Panc1 (cell line): ENCODE measurements at regions not wholly inside any gene's neighbourhood (a gene's known extent, or its start where the extent isn't known, plus 50 kb on each side); places are given as distances from the start of the nearest gene placed in this dataset.

Experiments used
- ATAC-seq: fragments of 200-7000 bp; cut with Tn5 transposase; 2 replicates; pipeline ENCODE4 v1.9.1; 2020; ENCODE audit warnings: mild to moderate bottlenecking, moderate library complexity
- BruUV-seq: library from RNA; stranded (reverse); fragments of 400-500 nt; replicated peaks from 2 replicates; lab custom pipeline; 2021; lab: Mats Ljungman, UMichigan
- CTCF ChIA-PET: fragments of 300-600 bp; sonication (Branson Sonifier 250); formaldehyde crosslinking; loops from one replicate; lab custom pipeline; 2022; ENCODE audit warnings: antibody characterized with exemption; lab: Charles Lee
- POLR2A ChIA-PET: fragments of 300-600 bp; sonication (Branson Sonifier 250); formaldehyde crosslinking; loops from one replicate; lab custom pipeline; 2022; ENCODE audit warnings: antibody characterized with exemption; lab: Charles Lee
- DNase-seq: peaks from one replicate; pipeline ENCODE4 v3.0.0-alpha.2; 2010; ENCODE audit warnings: low read depth, low spot score
- H3K27ac ChIP-seq: 2 replicates; pipeline ENCODE4 v1.5.1; 2011; ENCODE audit warnings: mild to moderate bottlenecking, low read length, inconsistent platforms
- H3K27me3 ChIP-seq: fragments of 200-500 bp; sonication (Bioruptor generic); 2 replicates; pipeline ENCODE4 v1.6.0; 2014; ENCODE audit warnings: low read length, inconsistent platforms; ENCODE audit not compliant: control insufficient read depth, insufficient read depth
- H3K36me3 ChIP-seq: fragments of 200-500 bp; sonication (Bioruptor generic); 2 replicates; pipeline ENCODE4 v1.5.1; 2014; ENCODE audit warnings: inconsistent platforms, mild to moderate bottlenecking, low read length, moderate library complexity; ENCODE audit not compliant: control insufficient read depth, insufficient read depth
- H3K4me1 ChIP-seq: 2 replicates; pipeline ENCODE4 v1.5.1; 2011; ENCODE audit warnings: inconsistent platforms, mild to moderate bottlenecking, low read length, moderate library complexity; ENCODE audit not compliant: control insufficient read depth, insufficient read depth
- H3K4me3 ChIP-seq, 2 experiments: 2 replicates each; pipeline ENCODE4 v1.5.1; 2011 to 2012; ENCODE audit warnings: low read depth in 2 of 2, low read length in 2 of 2, mild to moderate bottlenecking in 2 of 2, inconsistent platforms in 1 of 2, moderate library complexity in 1 of 2
- H3K9me3 ChIP-seq: fragments of 200-500 bp; sonication (Bioruptor generic); 2 replicates; pipeline ENCODE4 v1.5.1; 2014; ENCODE audit warnings: low read depth, mild to moderate bottlenecking, inconsistent platforms, low read length, moderate library complexity; ENCODE audit not compliant: control insufficient read depth, insufficient read depth
- POLR2AphosphoS5 ChIP-seq: IDR thresholded peaks from 2 replicates; pipeline ENCODE4 v1.6.1; 2012; ENCODE audit warnings: mild to moderate bottlenecking, low read depth, low read length, moderate library complexity
- SIN3A ChIP-seq: IDR thresholded peaks from 2 replicates; pipeline ENCODE4 v1.6.1; 2012; ENCODE audit warnings: low read depth, mild to moderate bottlenecking, low read length, moderate library complexity, borderline replicate concordance; ENCODE audit not compliant: insufficient read depth
- TCF7L2 ChIP-seq: IDR thresholded peaks from 2 replicates; pipeline ENCODE4 v1.6.1; 2011; ENCODE audit warnings: mild to moderate bottlenecking, low read depth, low read length, inconsistent platforms
- in situ Hi-C: cut with HindIII; loops from 2 replicates; pipeline ENCODE4 v1.10.0; 2016; ENCODE audit warnings: low sequenced_read_pairs, low pct_unique_long_range_greater_than_20kb
- intact Hi-C: fragments of 100-400 bp; cut with micrococcal nuclease; formaldehyde crosslinking; loops from one replicate; pipeline ENCODE4 v1.10.0; 2022; ENCODE audit not compliant: unreplicated experiment
- TF ChIP-seq, protein P1 (sequence below): fragments of 450-650 bp; IDR thresholded peaks from 2 replicates; pipeline ENCODE4 v1.5.1; 2017; ENCODE audit warnings: mild to moderate bottlenecking
- TF ChIP-seq, protein P2 (sequence below), 2 experiments: IDR thresholded peaks; 2 replicates each; pipeline ENCODE4 v1.6.1; 2011 to 2012; ENCODE audit warnings: low read depth in 2 of 2, control low read depth in 1 of 2, low read length in 1 of 2, mild to moderate bottlenecking in 1 of 2, moderate library complexity in 1 of 2; ENCODE audit not compliant: insufficient read depth in 1 of 2

DNA sequence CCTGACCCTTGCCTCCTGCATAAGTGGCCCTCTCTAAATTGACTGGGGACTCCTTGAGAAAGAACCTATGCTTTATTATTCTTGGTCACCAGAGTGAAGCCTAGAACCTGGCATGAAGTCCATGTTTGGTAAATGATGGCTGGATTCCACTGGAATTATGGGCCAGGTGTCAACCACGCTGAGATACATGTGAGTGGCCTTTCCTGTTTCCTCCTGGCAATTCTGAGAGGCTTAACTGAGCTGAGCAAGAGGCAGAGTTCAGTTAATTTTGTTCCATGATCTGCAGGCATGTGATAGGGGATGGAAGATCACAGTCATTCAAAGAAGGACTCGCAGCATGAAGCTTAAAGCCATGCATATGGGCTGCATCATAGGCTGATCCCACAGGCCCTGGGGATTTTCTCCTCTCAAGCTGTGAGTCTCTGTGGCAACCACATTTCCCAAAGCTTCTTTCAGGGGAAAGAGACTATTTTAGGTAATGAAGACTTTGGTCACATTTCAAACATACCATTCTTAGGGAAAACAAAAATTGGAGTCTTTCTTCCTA, 69.4 kb upstream of the CLNK start:
- H3K27ac ChIP-seq, result no peak overlapping the region
- in situ Hi-C loops, result no loop called here
- ChIA-PET POLR2A (no interaction called here), CTCF (no interaction called here)
- H3K4me1 ChIP-seq, result no peaks in the 10 kb centered on the region
- no peaks in the 10 kb centered on the region for H3K36me3 ChIP-seq
- no peaks in the 10 kb centered on the region for H3K9me3 ChIP-seq
- H3K4me3 ChIP-seq, result no peak overlapping the region
- DNase-seq (no peak), ATAC-seq (no peak)
- no TSS peak for BruUV-seq
- intact Hi-C loops, result no loop called here
- H3K27me3 ChIP-seq, result no peaks in the 10 kb centered on the region
- TF ChIP-seq, protein P1, sequence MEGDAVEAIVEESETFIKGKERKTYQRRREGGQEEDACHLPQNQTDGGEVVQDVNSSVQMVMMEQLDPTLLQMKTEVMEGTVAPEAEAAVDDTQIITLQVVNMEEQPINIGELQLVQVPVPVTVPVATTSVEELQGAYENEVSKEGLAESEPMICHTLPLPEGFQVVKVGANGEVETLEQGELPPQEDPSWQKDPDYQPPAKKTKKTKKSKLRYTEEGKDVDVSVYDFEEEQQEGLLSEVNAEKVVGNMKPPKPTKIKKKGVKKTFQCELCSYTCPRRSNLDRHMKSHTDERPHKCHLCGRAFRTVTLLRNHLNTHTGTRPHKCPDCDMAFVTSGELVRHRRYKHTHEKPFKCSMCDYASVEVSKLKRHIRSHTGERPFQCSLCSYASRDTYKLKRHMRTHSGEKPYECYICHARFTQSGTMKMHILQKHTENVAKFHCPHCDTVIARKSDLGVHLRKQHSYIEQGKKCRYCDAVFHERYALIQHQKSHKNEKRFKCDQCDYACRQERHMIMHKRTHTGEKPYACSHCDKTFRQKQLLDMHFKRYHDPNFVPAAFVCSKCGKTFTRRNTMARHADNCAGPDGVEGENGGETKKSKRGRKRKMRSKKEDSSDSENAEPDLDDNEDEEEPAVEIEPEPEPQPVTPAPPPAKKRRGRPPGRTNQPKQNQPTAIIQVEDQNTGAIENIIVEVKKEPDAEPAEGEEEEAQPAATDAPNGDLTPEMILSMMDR, result no peak
- no peak for TF ChIP-seq SIN3A
- TF ChIP-seq TCF7L2, result no peak
- TF ChIP-seq POLR2AphosphoS5, result no peak
- TF ChIP-seq, protein P2, sequence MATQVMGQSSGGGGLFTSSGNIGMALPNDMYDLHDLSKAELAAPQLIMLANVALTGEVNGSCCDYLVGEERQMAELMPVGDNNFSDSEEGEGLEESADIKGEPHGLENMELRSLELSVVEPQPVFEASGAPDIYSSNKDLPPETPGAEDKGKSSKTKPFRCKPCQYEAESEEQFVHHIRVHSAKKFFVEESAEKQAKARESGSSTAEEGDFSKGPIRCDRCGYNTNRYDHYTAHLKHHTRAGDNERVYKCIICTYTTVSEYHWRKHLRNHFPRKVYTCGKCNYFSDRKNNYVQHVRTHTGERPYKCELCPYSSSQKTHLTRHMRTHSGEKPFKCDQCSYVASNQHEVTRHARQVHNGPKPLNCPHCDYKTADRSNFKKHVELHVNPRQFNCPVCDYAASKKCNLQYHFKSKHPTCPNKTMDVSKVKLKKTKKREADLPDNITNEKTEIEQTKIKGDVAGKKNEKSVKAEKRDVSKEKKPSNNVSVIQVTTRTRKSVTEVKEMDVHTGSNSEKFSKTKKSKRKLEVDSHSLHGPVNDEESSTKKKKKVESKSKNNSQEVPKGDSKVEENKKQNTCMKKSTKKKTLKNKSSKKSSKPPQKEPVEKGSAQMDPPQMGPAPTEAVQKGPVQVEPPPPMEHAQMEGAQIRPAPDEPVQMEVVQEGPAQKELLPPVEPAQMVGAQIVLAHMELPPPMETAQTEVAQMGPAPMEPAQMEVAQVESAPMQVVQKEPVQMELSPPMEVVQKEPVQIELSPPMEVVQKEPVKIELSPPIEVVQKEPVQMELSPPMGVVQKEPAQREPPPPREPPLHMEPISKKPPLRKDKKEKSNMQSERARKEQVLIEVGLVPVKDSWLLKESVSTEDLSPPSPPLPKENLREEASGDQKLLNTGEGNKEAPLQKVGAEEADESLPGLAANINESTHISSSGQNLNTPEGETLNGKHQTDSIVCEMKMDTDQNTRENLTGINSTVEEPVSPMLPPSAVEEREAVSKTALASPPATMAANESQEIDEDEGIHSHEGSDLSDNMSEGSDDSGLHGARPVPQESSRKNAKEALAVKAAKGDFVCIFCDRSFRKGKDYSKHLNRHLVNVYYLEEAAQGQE (IDR thresholded peaks at IDR 0.05; ENCODE audit: insufficient read depth in 1 of 2, low read depth in 2 of 2, low read length in 1 of 2), result no peak

GRCh38 chr4:10753336-10753735, 68.8 kb upstream of the CLNK start:
- H3K4me1 ChIP-seq, result no peaks in the 10 kb centered on the region
- BruUV-seq, result no TSS peak
- no peaks in the 10 kb centered on the region for H3K9me3 ChIP-seq
- H3K36me3 ChIP-seq, result no peaks in the 10 kb centered on the region
- no peak for DNase-seq
- CTCF ChIA-PET, result no interaction called here
- intact Hi-C loops, result no loop called here
- TF ChIP-seq, protein P2 (IDR thresholded peaks at IDR 0.05; ENCODE audit: insufficient read depth in 1 of 2, low read depth in 2 of 2, low read length in 1 of 2), result no peak
- TF ChIP-seq POLR2AphosphoS5 (no peak), SIN3A (no peak), TCF7L2 (no peak)
- TF ChIP-seq, protein P1, result no peak
- ATAC-seq, result no peak
- POLR2A ChIA-PET, result no interaction called here
- in situ Hi-C loops, result no loop called here
- H3K27me3 ChIP-seq, result no peaks in the 10 kb centered on the region
- H3K27ac ChIP-seq, result no peak overlapping the region
- H3K4me3 ChIP-seq, result no peak overlapping the region
